ENCODE measurements at regions not wholly inside any gene's neighbourhood (a gene's known extent, or its start where the extent isn't known, plus 50 kb on each side); places are given as distances from the start of the nearest gene placed in this dataset.

GRCh38 chr10:123571978-123572377 lies 94.2 kb upstream of the GPR26 start:
- Mint-ChIP-seq H3K4me3 (peak overlapping the region in 1 of 2 donors; percentile 6), H3K27me3 (ENCODE audit: low read depth in 3 of 3) (peaks cover 0 to 30% (median 11%) of the 10 kb centered on the region in 3 donors), H3K27ac (no peak overlapping the region), H3K4me1 (no peaks in the 10 kb centered on the region), H3K9me3 (no peaks in the 10 kb centered on the region), H3K36me3 (no peaks in the 10 kb centered on the region)
- no peaks in the 10 kb centered on the region for H3K9me3 ChIP-seq (replicated peaks in 1 of 2; ENCODE audit: control insufficient read depth in 1 of 2, insufficient read depth in 1 of 2, low read length in 2 of 2)
- H2AFZ ChIP-seq (ENCODE audit: insufficient read depth, low read depth, low read length, poor library complexity, severe bottlenecking) = no peak overlapping the region
- H3K4me3 ChIP-seq (replicated peaks in 1 of 3; ENCODE audit: low read depth in 2 of 3, low read length in 3 of 3) = no peak overlapping the region
- no peaks in the 10 kb centered on the region for H3K79me2 ChIP-seq (ENCODE audit: insufficient read depth, low read length)
- H3K27ac ChIP-seq (ENCODE audit: low read depth in 1 of 2, low read length in 2 of 2) = no peak overlapping the region
- H4K20me1 ChIP-seq (ENCODE audit: insufficient read depth, low read length) = no peaks in the 10 kb centered on the region
- WGBS (ENCODE audit: insufficient coverage) = 76% methylated on average over 8 of the region's 8 CpGs
- TF ChIP-seq CTCF (IDR thresholded peaks at IDR 0.05) = no peak
- intact Hi-C loops (cut with micrococcal nuclease) = no loop called here
- H3K9ac ChIP-seq (ENCODE audit: insufficient read depth, low read length, poor library complexity, severe bottlenecking) = no peak overlapping the region
- no peak for DNase-seq
- H3K27me3 ChIP-seq (ENCODE audit: control insufficient read depth in 2 of 2, insufficient read depth in 2 of 2, low read length in 2 of 2) = no peaks in the 10 kb centered on the region
- H3K4me2 ChIP-seq (replicated peaks; ENCODE audit: extremely low read depth, low read length, poor library complexity, severe bottlenecking) = no peak overlapping the region
- no peaks in the 10 kb centered on the region for H3K36me3 ChIP-seq (replicated peaks in 1 of 2; ENCODE audit: control insufficient read depth in 1 of 2, insufficient read depth in 2 of 2, low read length in 2 of 2)
- H3K4me1 ChIP-seq (ENCODE audit: control insufficient read depth in 1 of 2, insufficient read depth in 2 of 2, low read length in 2 of 2) = no peaks in the 10 kb centered on the region

GRCh38 chr10:123573236-123574108 lies 92.7 kb upstream of the GPR26 start:
- Histone ChIP-seq H3K27me3 (ENCODE audit: control insufficient read depth in 2 of 2, insufficient read depth in 2 of 2, low read length in 2 of 2) (no peaks in the 10 kb centered on the region), H3K36me3 (replicated peaks in 1 of 2; ENCODE audit: control insufficient read depth in 1 of 2, insufficient read depth in 2 of 2, low read length in 2 of 2) (no peaks in the 10 kb centered on the region), H3K4me2 (replicated peaks; ENCODE audit: extremely low read depth, low read length, poor library complexity, severe bottlenecking) (no peak overlapping the region), H3K9ac (ENCODE audit: insufficient read depth, low read length, poor library complexity, severe bottlenecking) (no peak overlapping the region), H3K79me2 (ENCODE audit: insufficient read depth, low read length) (no peaks in the 10 kb centered on the region), H3K9me3 (replicated peaks in 1 of 2; ENCODE audit: control insufficient read depth in 1 of 2, insufficient read depth in 1 of 2, low read length in 2 of 2) (no peaks in the 10 kb centered on the region), H3K4me3 (replicated peaks in 1 of 3; ENCODE audit: low read depth in 2 of 3, low read length in 3 of 3) (no peak overlapping the region), H4K20me1 (ENCODE audit: insufficient read depth, low read length) (no peaks in the 10 kb centered on the region), H3K4me1 (ENCODE audit: control insufficient read depth in 1 of 2, insufficient read depth in 2 of 2, low read length in 2 of 2) (no peaks in the 10 kb centered on the region), H2AFZ (ENCODE audit: insufficient read depth, low read depth, low read length, poor library complexity, severe bottlenecking) (no peak overlapping the region), H3K27ac (ENCODE audit: low read depth in 1 of 2, low read length in 2 of 2) (no peak overlapping the region)
- TF ChIP-seq CTCF (IDR thresholded peaks at IDR 0.05) = peak; percentile 78
- intact Hi-C loops (cut with micrococcal nuclease) = no loop called here
- peaks cover 0 to 2% (median 0%) of the 10 kb centered on the region in 7 donors for H3K9me3 Mint-ChIP-seq
- no peak overlapping the region for H3K27ac Mint-ChIP-seq
- H3K27me3 Mint-ChIP-seq (ENCODE audit: low read depth in 3 of 3) = peaks cover 0 to 31% (median 13%) of the 10 kb centered on the region in 3 donors
- no peaks in the 10 kb centered on the region for H3K36me3 Mint-ChIP-seq
- 21% methylated on average over 9 of the region's 9 CpGs for WGBS (ENCODE audit: insufficient coverage)
- no peak overlapping the region for H3K4me3 Mint-ChIP-seq
- DNase-seq = peak in 2 of 3 donors; percentile 2 to 26
- H3K4me1 Mint-ChIP-seq = no peaks in the 10 kb centered on the region
